Fibroblast of villous mesenchyme (primary cell): ENCODE measurements at regions not wholly inside any gene's neighbourhood (a gene's known extent, or its start where the extent isn't known, plus 50 kb on each side); places are given as distances from the start of the nearest gene placed in this dataset.

Experiments
- DNase-seq: peaks from one replicate; pipeline ENCODE4 v3.0.0-alpha.2; 2010; ENCODE audit warnings: low read depth
- H3K4me3 ChIP-seq: 2 replicates; pipeline ENCODE4 v1.5.1; 2011; ENCODE audit warnings: low read depth, mild to moderate bottlenecking, low read length
- CTCF ChIP-seq: IDR thresholded peaks from 2 replicates; pipeline ENCODE4 v1.5.1; 2012; ENCODE audit warnings: low read depth, mild to moderate bottlenecking, low read length; ENCODE audit not compliant: insufficient read depth

- DNase-seq = no peak
- no peak overlapping the region for H3K4me3 ChIP-seq
- TF ChIP-seq CTCF = no peak
Measured at GRCh38 chr5:105213078-105213477, 1650.5 kb upstream of the NUDT12 start.

- no peak overlapping the region for H3K4me3 ChIP-seq
- no peak for TF ChIP-seq CTCF
- DNase-seq = no peak
Measured at GRCh38 chr5:105207066-105207465, 1644.5 kb upstream of the NUDT12 start.

- no peak overlapping the region for H3K4me3 ChIP-seq
- DNase-seq = no peak
- TF ChIP-seq CTCF = no peak
Measured at GRCh38 chr5:105197531-105197930, 1634.9 kb upstream of the NUDT12 start.

- no peak for TF ChIP-seq CTCF
- H3K4me3 ChIP-seq = no peak overlapping the region
- no peak for DNase-seq
Measured at GRCh38 chr5:105195765-105196164, 1633.2 kb upstream of the NUDT12 start.

- no peak overlapping the region for H3K4me3 ChIP-seq
- TF ChIP-seq CTCF = no peak
- DNase-seq = no peak
Measured at GRCh38 chr5:105172918-105173317, 1610.3 kb upstream of the NUDT12 start.

- DNase-seq = no peak
- TF ChIP-seq CTCF = no peak
Measured at GRCh38 chr5:105168806-105169205, 1606.2 kb upstream of the NUDT12 start.

GRCh38 chr5:105167092-105167491 is 1604.5 kb upstream of the NUDT12 start:
- no peak for TF ChIP-seq CTCF
- H3K4me3 ChIP-seq = no peak overlapping the region
- no peak for DNase-seq

More at GRCh38 chr5:105168806-105169205, 1606.2 kb upstream of the NUDT12 start:
- no peak overlapping the region for H3K4me3 ChIP-seq
